ENCODE measurements at regions not wholly inside any gene's neighbourhood (a gene's known extent, or its start where the extent isn't known, plus 50 kb on each side); places are given as distances from the start of the nearest gene placed in this dataset.

DNA sequence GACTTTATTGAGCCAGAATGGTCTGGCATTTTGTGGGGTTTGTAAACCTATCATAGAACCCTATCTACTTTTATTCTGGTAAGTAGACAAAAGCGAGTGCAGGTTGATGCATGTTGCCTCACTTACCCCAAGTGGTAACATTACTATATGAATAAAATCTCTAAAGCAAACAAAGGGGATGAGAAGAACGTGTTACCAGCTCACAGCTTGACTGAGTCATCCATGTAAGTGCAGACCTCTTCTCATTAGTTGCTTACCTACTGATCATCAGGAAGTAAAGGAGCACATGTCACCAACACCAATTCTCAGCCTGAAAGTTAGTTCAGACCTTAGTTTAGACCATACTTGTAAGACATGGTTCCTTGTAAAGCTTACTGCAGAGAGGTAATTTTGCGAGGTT, 1328.3 kb downstream of the C4orf33 start:
- TF ChIP-seq, protein P1, sequence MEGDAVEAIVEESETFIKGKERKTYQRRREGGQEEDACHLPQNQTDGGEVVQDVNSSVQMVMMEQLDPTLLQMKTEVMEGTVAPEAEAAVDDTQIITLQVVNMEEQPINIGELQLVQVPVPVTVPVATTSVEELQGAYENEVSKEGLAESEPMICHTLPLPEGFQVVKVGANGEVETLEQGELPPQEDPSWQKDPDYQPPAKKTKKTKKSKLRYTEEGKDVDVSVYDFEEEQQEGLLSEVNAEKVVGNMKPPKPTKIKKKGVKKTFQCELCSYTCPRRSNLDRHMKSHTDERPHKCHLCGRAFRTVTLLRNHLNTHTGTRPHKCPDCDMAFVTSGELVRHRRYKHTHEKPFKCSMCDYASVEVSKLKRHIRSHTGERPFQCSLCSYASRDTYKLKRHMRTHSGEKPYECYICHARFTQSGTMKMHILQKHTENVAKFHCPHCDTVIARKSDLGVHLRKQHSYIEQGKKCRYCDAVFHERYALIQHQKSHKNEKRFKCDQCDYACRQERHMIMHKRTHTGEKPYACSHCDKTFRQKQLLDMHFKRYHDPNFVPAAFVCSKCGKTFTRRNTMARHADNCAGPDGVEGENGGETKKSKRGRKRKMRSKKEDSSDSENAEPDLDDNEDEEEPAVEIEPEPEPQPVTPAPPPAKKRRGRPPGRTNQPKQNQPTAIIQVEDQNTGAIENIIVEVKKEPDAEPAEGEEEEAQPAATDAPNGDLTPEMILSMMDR (IDR thresholded peaks at IDR 0.05; ENCODE audit: insufficient read depth, low read depth, low read length) = no peak
- POLR2A ChIA-PET = no interaction called here
- DNase-seq (ENCODE audit: low read depth) = no peak
- H3K27me3 ChIP-seq (ENCODE audit: control insufficient read depth, insufficient read depth, low read length) = no peaks in the 10 kb centered on the region
- CTCF ChIA-PET = no interaction called here
- no peaks in the 10 kb centered on the region for H3K36me3 ChIP-seq (ENCODE audit: control insufficient read depth, insufficient read depth, low read length)
- H3K4me3 ChIP-seq (ENCODE audit: low read depth, low read length) = no peak overlapping the region

DNA sequence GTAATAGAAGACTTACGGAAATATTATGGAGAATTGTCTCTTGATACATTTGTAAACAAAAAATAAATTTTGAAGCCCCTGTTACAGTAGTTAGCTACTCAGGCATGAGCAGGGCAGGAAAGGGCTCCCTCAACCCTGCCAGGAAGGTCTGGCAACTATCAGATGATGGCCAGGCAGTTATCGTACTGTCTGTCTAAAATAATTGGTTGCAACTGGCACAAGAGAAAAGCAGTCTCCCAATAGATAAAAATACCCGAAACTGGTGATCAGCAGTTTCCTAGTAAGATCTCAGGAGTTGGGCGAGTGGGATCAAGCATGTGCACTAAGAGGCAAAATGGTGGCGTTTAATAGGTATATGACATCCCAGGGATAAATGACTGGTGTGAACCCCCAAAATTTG, 1336.3 kb downstream of the C4orf33 start:
- Histone ChIP-seq H3K27me3 (ENCODE audit: control insufficient read depth, insufficient read depth, low read length) (no peaks in the 10 kb centered on the region), H3K36me3 (ENCODE audit: control insufficient read depth, insufficient read depth, low read length) (no peaks in the 10 kb centered on the region), H3K4me3 (ENCODE audit: low read depth, low read length) (no peak overlapping the region)
- no peak for DNase-seq (ENCODE audit: low read depth)
- ChIA-PET POLR2A (no interaction called here), CTCF (no interaction called here)
- TF ChIP-seq, protein P1 (IDR thresholded peaks at IDR 0.05; ENCODE audit: insufficient read depth, low read depth, low read length) = no peak

DNA sequence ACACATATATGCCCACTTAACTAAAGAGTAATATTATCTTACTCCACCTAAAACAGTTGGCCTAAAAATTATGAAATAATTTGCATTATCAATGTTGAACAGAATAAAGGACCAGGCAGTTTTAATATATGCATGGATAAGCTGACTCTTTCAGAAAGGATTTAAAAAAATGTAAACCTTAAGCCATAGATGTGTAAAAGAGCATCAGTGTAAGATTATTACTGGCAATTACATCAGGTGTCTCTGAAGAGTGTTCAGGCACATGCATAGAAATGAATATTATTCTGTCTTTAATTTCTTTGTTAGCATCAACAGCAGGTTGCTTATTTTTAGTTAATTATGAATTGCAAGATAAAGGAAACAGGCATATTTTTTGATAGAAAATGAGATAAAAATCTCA, 1353.8 kb downstream of the C4orf33 start:
- DNase-seq (ENCODE audit: low read depth) = no peak
- Histone ChIP-seq H3K36me3 (ENCODE audit: control insufficient read depth, insufficient read depth, low read length) (no peaks in the 10 kb centered on the region), H3K4me3 (ENCODE audit: low read depth, low read length) (no peak overlapping the region), H3K27me3 (ENCODE audit: control insufficient read depth, insufficient read depth, low read length) (no peaks in the 10 kb centered on the region)
- POLR2A ChIA-PET = no interaction called here
- TF ChIP-seq, protein P1 (IDR thresholded peaks at IDR 0.05; ENCODE audit: insufficient read depth, low read depth, low read length) = no peak
- CTCF ChIA-PET = no interaction called here

DNA sequence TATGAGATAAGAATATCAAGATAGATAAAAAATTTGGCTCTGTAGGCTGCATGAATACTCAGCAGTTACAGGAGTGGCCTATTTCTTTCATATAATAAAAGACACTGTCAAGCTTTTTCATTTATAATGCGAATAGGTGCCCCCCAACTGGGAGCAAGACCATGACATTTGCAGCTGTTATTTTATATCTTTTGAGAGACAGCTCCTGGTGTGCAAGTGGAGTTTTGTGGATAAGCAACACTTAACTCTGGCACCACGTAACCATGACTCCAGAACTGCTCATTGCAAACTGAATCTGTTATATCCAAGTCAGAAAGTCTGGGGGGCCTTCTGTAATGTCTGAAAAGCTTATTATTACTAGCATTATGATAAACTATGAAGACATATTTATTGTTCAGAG, 1372.4 kb downstream of the C4orf33 start:
- POLR2A ChIA-PET = no interaction called here
- no peaks in the 10 kb centered on the region for H3K36me3 ChIP-seq (ENCODE audit: control insufficient read depth, insufficient read depth, low read length)
- no peaks in the 10 kb centered on the region for H3K27me3 ChIP-seq (ENCODE audit: control insufficient read depth, insufficient read depth, low read length)
- H3K4me3 ChIP-seq (ENCODE audit: low read depth, low read length) = no peak overlapping the region
- CTCF ChIA-PET = interaction anchor here (0.6 kb wide), 1 partner anchor 52 kb away, joined by 3 read pairs; no protein-coding TSS in a partner anchor
- TF ChIP-seq, protein P1 (IDR thresholded peaks at IDR 0.05; ENCODE audit: insufficient read depth, low read depth, low read length) = no peak
- DNase-seq (ENCODE audit: low read depth) = no peak

DNA sequence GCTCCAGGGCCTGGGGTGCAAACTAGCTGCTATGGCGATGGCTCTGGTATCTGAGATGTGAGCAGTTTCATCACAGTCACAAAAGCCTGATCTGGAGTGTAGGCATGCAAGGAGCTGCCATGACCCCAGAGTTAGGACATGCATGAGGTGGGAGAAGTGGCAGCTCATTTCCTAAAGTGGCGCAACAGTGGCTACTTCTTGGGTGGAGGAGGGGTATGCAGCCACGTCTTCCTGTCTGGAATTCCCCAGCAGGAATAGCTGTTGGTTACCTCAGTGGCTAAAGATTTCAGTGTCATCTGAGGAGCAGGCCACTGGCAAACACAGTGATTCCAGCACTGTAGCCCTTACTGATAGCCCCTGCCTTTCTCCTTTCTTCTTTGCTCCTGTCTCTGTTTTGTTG, 1382.5 kb downstream of the C4orf33 start:
- CTCF ChIA-PET = no interaction called here
- POLR2A ChIA-PET = no interaction called here
- Histone ChIP-seq H3K4me3 (ENCODE audit: low read depth, low read length) (no peak overlapping the region), H3K36me3 (ENCODE audit: control insufficient read depth, insufficient read depth, low read length) (no peaks in the 10 kb centered on the region), H3K27me3 (ENCODE audit: control insufficient read depth, insufficient read depth, low read length) (no peaks in the 10 kb centered on the region)
- peak; percentile 11 for DNase-seq (ENCODE audit: low read depth)
- TF ChIP-seq, protein P1 (IDR thresholded peaks at IDR 0.05; ENCODE audit: insufficient read depth, low read depth, low read length) = no peak
